ENCODE measurements at regions not wholly inside any gene's neighbourhood (a gene's known extent, or its start where the extent isn't known, plus 50 kb on each side); places are given as distances from the start of the nearest gene placed in this dataset.

DNA sequence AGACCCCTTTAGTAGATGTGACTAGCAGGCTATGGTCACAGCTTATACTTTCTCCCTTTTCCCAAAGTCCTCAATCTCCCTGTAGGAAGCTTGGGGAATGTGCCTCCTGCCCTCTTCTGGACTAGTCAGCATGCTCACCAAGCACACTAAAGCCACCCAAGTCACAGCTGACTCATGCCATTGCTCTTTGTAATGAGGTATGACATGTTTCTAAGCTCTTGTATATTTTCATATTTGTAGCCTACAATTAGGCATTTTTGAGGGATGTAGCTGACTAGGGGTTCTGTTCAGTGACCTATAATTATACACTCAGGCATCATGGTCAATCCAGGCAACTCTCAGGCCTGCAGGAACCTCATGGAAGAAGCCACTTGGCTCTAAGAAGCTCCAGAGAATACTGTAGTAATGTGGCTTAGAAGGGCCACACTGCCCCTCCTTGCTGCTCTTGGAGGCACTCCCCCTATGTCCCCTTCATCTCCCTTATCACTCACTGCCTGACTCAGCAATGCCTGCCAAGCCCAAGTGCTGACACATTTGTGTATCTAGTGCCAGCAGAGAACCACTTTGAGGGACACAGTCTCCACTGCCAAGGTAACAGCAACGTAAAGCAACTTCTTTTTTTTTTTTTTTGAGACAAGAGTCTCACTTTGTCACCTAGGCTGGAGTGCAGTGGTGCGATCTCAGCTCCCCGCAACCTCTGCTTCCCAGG, 86.2 kb downstream of the RPL27A start:
- DNase-seq (ENCODE audit: extremely low read depth in 1 of 4, low spot score in 3 of 4), result peak; percentile 54 to 64 (median 62)
- Histone ChIP-seq H3K9me1 (ENCODE audit: control insufficient read depth, insufficient read depth, low read length) (no peaks in the 10 kb centered on the region), H3K9ac (ENCODE audit: insufficient read depth in 1 of 2, low read depth in 2 of 2, low read length in 2 of 2) (no peak overlapping the region), H3K79me2 (ENCODE audit: control insufficient read depth, insufficient read depth, low read length) (no peaks in the 10 kb centered on the region), H2AFZ (ENCODE audit: low read depth, low read length) (peak overlapping the region; percentile 10), H3K4me1 (replicated peaks in 1 of 2; ENCODE audit: control insufficient read depth in 2 of 2, insufficient read depth in 2 of 2, low read length in 2 of 2) (peaks cover 4 to 11% of the 10 kb centered on the region in 2 experiments; a peak in 2 of 5 replicates), H3K4me3 (no peak overlapping the region), H4K20me1 (replicated peaks; ENCODE audit: control insufficient read depth, insufficient read depth, low read length) (no peaks in the 10 kb centered on the region), H3K27me3 (ENCODE audit: control insufficient read depth in 2 of 2, insufficient read depth in 2 of 2, low read length in 2 of 2) (peaks cover 4 to 22% of the 10 kb centered on the region in 2 experiments; a peak in 3 of 5 replicates), H3K27ac (ENCODE audit: extremely low read depth, low read depth, low read length) (no peak overlapping the region; the same call in 2 of the 3 replicates), H3K4me2 (ENCODE audit: insufficient read depth, low read length) (0 out of 2 replicates have a peak overlapping the region, but pooled peaks have one; percentile 7), H3K9me3 (replicated peaks; ENCODE audit: control insufficient read depth, insufficient read depth, low read depth, low read length) (no peaks in the 10 kb centered on the region), H3K36me3 (ENCODE audit: control insufficient read depth, insufficient read depth, low read length) (no peaks in the 10 kb centered on the region)
- ChIA-PET POLR2A (interaction anchor here (0.6 to 1.4 kb wide), 6 partner anchors 10 to 694 kb away, joined by 3 to 4 read pairs (median 3); no protein-coding TSS in a partner anchor), CTCF (ENCODE audit: low intra/inter-chr PET ratio) (no interaction called here)
- ATAC-seq, result peak; percentile 86
- intact Hi-C loops (cut with micrococcal nuclease) (no loop called here), in situ Hi-C loops (cut with MboI) (no loop called here)
- FAIRE-seq, result peak; percentile 83
- BruUV-seq (replicated peaks), result no TSS peak
- whole genome bisulfite sequencing (ENCODE audit: insufficient coverage, low coverage, missing lambda C conversion rate), result 19% methylated on average over 3 of the region's 3 CpGs
- TF ChIP-seq ZNF324 (CRISPR knock-in tag; IDR thresholded peaks at IDR 0.05) (no peak), BRD9 (IDR thresholded peaks at IDR 0.05; ENCODE audit: low read depth, partially characterized antibody) (no peak), ZNF232 (CRISPR knock-in tag; IDR thresholded peaks at IDR 0.05) (no peak), C11orf30 (IDR thresholded peaks at IDR 0.05; ENCODE audit: low read depth) (peak; percentile 81), PRPF4 (IDR thresholded peaks at IDR 0.05; ENCODE audit: insufficient read depth, low read depth, low read length, poor library complexity, severe bottlenecking) (no peak), PHF8 (IDR thresholded peaks at IDR 0.05; ENCODE audit: borderline replicate concordance, low read length) (no peak), ZNF766 (CRISPR knock-in tag; conservative IDR thresholded peaks at IDR 0.05) (no peak), YBX1 (IDR thresholded peaks at IDR 0.05) (no peak), SMARCE1 (IDR thresholded peaks at IDR 0.05) (peak; percentile 25; the same call in 1 of the 2 replicates), U2AF2 (optimal IDR thresholded peaks at IDR 0.05; ENCODE audit: low read depth, low read length) (no peak), BRD4 (IDR thresholded peaks at IDR 0.05) (no peak)
- TF ChIP-seq, protein P1, sequence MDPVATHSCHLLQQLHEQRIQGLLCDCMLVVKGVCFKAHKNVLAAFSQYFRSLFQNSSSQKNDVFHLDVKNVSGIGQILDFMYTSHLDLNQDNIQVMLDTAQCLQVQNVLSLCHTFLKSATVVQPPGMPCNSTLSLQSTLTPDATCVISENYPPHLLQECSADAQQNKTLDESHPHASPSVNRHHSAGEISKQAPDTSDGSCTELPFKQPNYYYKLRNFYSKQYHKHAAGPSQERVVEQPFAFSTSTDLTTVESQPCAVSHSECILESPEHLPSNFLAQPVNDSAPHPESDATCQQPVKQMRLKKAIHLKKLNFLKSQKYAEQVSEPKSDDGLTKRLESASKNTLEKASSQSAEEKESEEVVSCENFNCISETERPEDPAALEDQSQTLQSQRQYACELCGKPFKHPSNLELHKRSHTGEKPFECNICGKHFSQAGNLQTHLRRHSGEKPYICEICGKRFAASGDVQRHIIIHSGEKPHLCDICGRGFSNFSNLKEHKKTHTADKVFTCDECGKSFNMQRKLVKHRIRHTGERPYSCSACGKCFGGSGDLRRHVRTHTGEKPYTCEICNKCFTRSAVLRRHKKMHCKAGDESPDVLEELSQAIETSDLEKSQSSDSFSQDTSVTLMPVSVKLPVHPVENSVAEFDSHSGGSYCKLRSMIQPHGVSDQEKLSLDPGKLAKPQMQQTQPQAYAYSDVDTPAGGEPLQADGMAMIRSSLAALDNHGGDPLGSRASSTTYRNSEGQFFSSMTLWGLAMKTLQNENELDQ (CRISPR knock-in tag; IDR thresholded peaks at IDR 0.05; ENCODE audit: borderline replicate concordance), result no peak

Measured in K562 (cell line).